Endothelial cell of umbilical vein (primary cell): ENCODE measurements at regions not wholly inside any gene's neighbourhood (a gene's known extent, or its start where the extent isn't known, plus 50 kb on each side); places are given as distances from the start of the nearest gene placed in this dataset.

ENCODE experiments used
- EZH2 ChIP-seq: IDR thresholded peaks from 2 replicates; pipeline ENCODE4 v1.6.1; 2012; ENCODE audit warnings: borderline replicate concordance, low read depth, mild to moderate bottlenecking, moderate library complexity, low read length, inconsistent platforms; ENCODE audit not compliant: severe bottlenecking
- GATA2 ChIP-seq: IDR thresholded peaks from 2 replicates; pipeline ENCODE4 v1.7.0; 2011; ENCODE audit warnings: low read depth, mild to moderate bottlenecking, moderate library complexity, mixed read lengths, low read length; ENCODE audit not compliant: insufficient read length, insufficient read depth
- POLR2A ChIP-seq: IDR thresholded peaks from 2 replicates; pipeline ENCODE4 v1.6.1; 2012; ENCODE audit warnings: low read depth, mild to moderate bottlenecking, control low read depth, low read length
- POLR2AphosphoS5 ChIP-seq: IDR thresholded peaks from 2 replicates; pipeline ENCODE4 v1.6.1; 2012; ENCODE audit warnings: low read depth, mild to moderate bottlenecking, control low read depth, low read length, moderate library complexity; ENCODE audit not compliant: insufficient read depth
- TF ChIP-seq, protein P1 (sequence below), 2 donors: IDR thresholded peaks; 1 replicate in 1 of 2; 2 replicates in 1 of 2; pipeline ENCODE4 v1.5.1; 2011; ENCODE audit warnings: low read length in 2 of 2, mild to moderate bottlenecking in 2 of 2, moderate library complexity in 2 of 2, control low read depth in 1 of 2, inconsistent platforms in 1 of 2, low read depth in 1 of 2; ENCODE audit not compliant: insufficient read depth in 1 of 2; ENCODE audit errors: extremely low read depth in 1 of 2

DNA sequence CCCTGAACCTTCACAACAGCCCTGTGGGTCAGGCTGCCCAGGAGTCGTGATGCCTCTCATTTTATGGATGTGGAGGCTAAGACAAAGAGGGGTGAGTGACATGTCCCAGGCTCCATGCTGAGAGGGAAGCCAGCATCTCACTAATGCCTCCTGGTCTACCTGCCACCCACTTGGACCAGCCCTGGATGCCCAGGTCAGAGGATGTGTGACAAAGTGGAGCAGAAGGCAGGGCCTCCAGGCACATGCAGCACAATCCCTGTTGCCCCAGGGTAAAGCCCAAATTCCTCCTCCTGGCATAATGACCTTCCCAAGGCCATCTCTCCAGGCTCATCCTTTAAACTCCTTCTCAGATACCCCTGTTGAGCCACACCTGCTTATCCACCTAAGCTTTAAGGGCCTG, 51.4 kb upstream of the XPA start:
- TF ChIP-seq, protein P1, sequence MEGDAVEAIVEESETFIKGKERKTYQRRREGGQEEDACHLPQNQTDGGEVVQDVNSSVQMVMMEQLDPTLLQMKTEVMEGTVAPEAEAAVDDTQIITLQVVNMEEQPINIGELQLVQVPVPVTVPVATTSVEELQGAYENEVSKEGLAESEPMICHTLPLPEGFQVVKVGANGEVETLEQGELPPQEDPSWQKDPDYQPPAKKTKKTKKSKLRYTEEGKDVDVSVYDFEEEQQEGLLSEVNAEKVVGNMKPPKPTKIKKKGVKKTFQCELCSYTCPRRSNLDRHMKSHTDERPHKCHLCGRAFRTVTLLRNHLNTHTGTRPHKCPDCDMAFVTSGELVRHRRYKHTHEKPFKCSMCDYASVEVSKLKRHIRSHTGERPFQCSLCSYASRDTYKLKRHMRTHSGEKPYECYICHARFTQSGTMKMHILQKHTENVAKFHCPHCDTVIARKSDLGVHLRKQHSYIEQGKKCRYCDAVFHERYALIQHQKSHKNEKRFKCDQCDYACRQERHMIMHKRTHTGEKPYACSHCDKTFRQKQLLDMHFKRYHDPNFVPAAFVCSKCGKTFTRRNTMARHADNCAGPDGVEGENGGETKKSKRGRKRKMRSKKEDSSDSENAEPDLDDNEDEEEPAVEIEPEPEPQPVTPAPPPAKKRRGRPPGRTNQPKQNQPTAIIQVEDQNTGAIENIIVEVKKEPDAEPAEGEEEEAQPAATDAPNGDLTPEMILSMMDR (IDR thresholded peaks at IDR 0.05; ENCODE audit: extremely low read depth in 1 of 2, insufficient read depth in 1 of 2, low read depth in 1 of 2, low read length in 2 of 2), result no peak
- TF ChIP-seq POLR2AphosphoS5 (no peak), EZH2 (no peak), POLR2A (no peak), GATA2 (no peak)
